Ascending aorta (tissue), 2 donors: ENCODE measurements at regions not wholly inside any gene's neighbourhood (a gene's known extent, or its start where the extent isn't known, plus 50 kb on each side); places are given as distances from the start of the nearest gene placed in this dataset.
"Not testable (repeated sequence)": the region's sequence is repeated elsewhere in the genome, so short reads cannot be mapped to it uniquely, and the experiment has no call there.

Source experiments
- DNase-seq, 2 donors: peaks; one replicate each; pipeline ENCODE4 v3.0.0-alpha.2; 2019; ENCODE audit warnings: low spot score in 2 of 2
- H3K27ac ChIP-seq, 2 donors: fragments of 200-600 bp; sonication (generic); one replicate each; pipeline ENCODE4 v1.5.1; 2016 to 2017; ENCODE audit warnings: mild to moderate bottlenecking in 1 of 2
- H3K27me3 ChIP-seq: fragments of 200-600 bp; sonication (generic); one replicate; pipeline ENCODE4 v1.5.1; 2017
- H3K36me3 ChIP-seq, 2 donors: fragments of 200-600 bp; sonication (generic); one replicate each; pipeline ENCODE4 v1.5.1; 2016
- H3K4me1 ChIP-seq, 2 donors: fragments of 200-600 bp; sonication (generic); one replicate each; pipeline ENCODE4 v1.5.1; 2016 to 2017; ENCODE audit warnings: mild to moderate bottlenecking in 1 of 2
- H3K4me3 ChIP-seq, 2 donors: fragments of 200-600 bp; sonication (generic); one replicate each; pipeline ENCODE4 v1.5.1; 2016 to 2017; ENCODE audit warnings: mild to moderate bottlenecking in 1 of 2
- H3K9me3 ChIP-seq, 2 donors: fragments of 200-600 bp; sonication (generic); one replicate each; pipeline ENCODE4 v1.5.1; 2016
- intact Hi-C: fragments of 100-400 bp; cut with DNase I; formaldehyde crosslinking; loops from one replicate; pipeline ENCODE4 v1.15.1; 2023
- TF ChIP-seq, protein P1 (sequence below), 3 experiments: fragments of 200-600 bp in 2 of 3; fragments of 450-650 bp in 1 of 3; sonication (generic) in 2 of 3; IDR thresholded peaks; one replicate each; pipeline ENCODE4 v1.5.1; 2016 to 2019; ENCODE audit warnings: antibody characterized with exemption in 3 of 3, mild to moderate bottlenecking in 1 of 3, moderate library complexity in 1 of 3

DNA sequence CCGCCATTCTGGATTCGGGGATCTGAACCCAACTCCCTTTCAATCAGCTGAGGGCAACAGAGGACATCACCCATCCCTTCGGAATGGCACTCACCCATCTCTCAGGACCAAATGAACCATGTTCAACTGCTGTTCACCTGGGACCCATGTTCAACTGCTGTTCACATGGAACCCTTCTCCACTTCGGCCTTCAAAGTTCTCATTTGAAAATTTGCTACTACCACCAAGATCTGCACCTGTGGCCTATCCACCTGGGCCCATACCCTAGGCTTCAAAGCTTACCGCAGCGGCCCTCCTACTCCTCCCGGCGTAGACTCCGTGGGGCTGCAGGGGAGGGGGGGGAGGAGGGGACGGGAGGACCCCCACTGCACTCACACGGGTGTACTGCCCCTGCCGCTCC lies 119.2 kb upstream of the ANKRD30BL start:
- H3K4me1 ChIP-seq, result no peaks in the 10 kb centered on the region
- H3K27me3 ChIP-seq, result no peaks in the 10 kb centered on the region
- TF ChIP-seq, protein P1, sequence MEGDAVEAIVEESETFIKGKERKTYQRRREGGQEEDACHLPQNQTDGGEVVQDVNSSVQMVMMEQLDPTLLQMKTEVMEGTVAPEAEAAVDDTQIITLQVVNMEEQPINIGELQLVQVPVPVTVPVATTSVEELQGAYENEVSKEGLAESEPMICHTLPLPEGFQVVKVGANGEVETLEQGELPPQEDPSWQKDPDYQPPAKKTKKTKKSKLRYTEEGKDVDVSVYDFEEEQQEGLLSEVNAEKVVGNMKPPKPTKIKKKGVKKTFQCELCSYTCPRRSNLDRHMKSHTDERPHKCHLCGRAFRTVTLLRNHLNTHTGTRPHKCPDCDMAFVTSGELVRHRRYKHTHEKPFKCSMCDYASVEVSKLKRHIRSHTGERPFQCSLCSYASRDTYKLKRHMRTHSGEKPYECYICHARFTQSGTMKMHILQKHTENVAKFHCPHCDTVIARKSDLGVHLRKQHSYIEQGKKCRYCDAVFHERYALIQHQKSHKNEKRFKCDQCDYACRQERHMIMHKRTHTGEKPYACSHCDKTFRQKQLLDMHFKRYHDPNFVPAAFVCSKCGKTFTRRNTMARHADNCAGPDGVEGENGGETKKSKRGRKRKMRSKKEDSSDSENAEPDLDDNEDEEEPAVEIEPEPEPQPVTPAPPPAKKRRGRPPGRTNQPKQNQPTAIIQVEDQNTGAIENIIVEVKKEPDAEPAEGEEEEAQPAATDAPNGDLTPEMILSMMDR (IDR thresholded peaks at IDR 0.05), result no peak
- H3K4me3 ChIP-seq, result no peak overlapping the region
- no peaks in the 10 kb centered on the region for H3K9me3 ChIP-seq
- H3K36me3 ChIP-seq, result no peaks in the 10 kb centered on the region
- intact Hi-C loops, result no loop called here
- DNase-seq, result no peak
- no peak overlapping the region for H3K27ac ChIP-seq

DNA sequence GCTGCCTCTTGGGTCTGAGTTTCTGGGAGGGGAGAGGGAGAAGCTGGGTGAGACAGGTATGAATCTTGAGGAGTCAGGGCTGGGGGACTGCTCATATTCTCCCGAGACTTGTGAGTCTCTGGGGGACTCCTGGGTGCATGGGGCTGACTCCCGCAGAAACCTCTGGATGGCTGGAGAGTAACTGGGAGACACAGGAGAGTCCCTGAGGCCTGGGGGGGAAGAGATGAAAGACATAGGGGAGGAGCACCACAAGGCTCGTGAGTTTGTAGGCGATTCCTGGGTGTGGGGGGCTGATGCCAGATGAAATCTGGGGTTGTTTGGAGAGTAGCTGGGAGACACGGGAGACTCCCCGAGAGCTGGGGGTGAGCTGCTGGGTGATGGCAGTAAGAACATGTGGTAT lies 120.4 kb upstream of the ANKRD30BL start:
- H3K27ac ChIP-seq, H3K9me3 ChIP-seq, intact Hi-C loops, H3K4me1 ChIP-seq, H3K27me3 ChIP-seq, H3K4me3 ChIP-seq, DNase-seq, H3K36me3 ChIP-seq: not testable (repeated sequence)

DNA sequence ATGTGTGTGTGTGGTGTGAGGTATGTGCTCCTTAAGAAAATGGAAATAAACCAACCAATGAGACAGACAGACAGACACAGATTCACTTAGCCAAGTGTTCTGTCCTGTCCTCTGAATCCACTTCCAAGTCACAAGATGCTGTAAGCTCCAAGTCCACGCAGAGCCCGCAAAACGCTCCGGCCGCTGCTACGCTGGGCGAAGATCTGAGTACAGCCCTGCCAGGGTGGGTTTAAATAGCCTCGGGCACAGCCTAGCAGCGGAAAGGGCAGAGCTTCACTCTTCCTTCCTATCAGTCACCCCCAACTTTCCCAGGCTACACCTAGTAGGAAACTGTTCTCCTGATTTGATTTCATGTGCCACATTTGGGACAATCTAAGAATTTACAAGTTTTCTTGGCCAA lies 121.2 kb upstream of the ANKRD30BL start:
- Histone ChIP-seq H3K27ac (no peak overlapping the region), H3K4me3 (no peak overlapping the region), H3K36me3 (no peaks in the 10 kb centered on the region), H3K4me1 (no peaks in the 10 kb centered on the region), H3K9me3 (no peaks in the 10 kb centered on the region), H3K27me3 (no peaks in the 10 kb centered on the region)
- intact Hi-C loops, result no loop called here
- DNase-seq, result no peak
- TF ChIP-seq, protein P1 (IDR thresholded peaks at IDR 0.05), result no peak

DNA sequence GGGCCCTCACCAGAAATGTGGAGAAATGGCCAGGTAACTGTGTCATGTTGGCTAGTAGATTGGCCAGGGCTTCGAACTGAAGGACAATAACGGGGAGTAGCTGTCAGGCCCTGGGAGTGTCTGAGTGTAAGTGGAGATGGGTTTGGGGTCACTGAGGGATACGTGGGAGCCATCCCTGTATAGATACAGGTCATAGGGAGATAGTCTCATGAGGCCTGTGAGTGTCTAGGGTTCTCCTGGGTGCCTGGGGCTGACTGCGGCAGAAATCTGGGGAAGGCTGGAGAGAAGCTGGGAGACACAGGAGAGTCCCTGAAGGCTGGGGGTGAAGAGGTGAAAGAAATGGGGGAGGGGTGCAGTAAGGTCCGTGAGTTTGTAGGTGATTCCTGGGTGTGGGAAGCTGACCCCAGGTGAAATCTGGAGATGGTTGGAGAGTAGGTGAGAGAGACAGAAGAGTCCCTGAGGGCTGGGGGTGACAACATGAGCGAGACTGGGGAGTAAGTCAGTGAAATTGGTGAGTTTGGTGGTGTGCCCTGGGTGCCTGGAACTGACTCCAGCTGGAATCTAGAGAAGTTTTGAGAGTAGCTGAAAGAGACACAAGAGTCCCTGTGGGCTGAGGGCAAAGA lies 124.6 kb upstream of the ANKRD30BL start:
- H3K36me3 ChIP-seq, H3K4me3 ChIP-seq, DNase-seq, H3K4me1 ChIP-seq, intact Hi-C loops, H3K27ac ChIP-seq, H3K27me3 ChIP-seq, H3K9me3 ChIP-seq: not testable (repeated sequence)

DNA sequence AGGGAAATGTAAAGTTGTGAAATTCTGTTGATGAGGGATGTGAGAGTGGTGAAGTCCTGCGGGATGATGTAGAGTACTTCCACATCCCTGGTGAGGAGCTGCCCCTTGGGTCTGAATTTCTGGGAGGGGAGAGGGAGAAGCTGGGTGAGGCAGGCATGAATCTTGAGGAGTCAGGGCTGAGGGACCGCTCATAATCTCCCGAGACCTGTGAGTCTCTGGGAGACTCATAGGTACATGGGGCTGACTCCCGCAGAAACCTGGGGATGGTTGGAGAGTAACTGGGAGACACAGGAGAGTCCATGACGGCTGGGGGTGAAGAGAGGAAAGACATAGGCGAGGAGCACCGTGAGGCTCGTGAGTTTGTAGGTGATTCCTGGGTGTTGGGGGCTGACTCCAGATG lies 126.2 kb upstream of the ANKRD30BL start:
- H3K36me3 ChIP-seq, H3K27ac ChIP-seq, H3K27me3 ChIP-seq, intact Hi-C loops, H3K9me3 ChIP-seq, H3K4me3 ChIP-seq, H3K4me1 ChIP-seq: not testable (repeated sequence)
- DNase-seq, result peak in 1 of 2 donors; percentile 83

DNA sequence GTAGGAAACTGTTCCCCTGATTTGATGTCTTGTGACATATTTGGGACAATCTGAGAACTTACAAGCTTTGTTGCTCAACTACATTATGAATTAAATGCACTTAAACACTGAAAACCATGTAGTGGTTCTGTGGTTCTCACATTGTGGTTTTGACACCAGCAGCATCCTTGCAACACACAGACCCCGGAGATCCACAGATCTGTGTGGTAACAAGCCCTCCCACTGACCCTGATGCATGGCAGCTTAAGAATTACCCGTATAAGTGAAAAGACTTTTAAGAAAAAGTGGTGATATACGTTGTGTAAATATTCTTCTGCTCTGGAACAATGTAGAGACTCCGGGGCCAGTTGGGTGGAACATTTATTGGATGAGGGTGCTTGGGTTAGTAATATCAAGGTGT lies 127.4 kb upstream of the ANKRD30BL start:
- H3K9me3 ChIP-seq, H3K36me3 ChIP-seq, DNase-seq, H3K4me1 ChIP-seq, H3K27me3 ChIP-seq, intact Hi-C loops, H3K4me3 ChIP-seq, H3K27ac ChIP-seq: not testable (repeated sequence)

DNA sequence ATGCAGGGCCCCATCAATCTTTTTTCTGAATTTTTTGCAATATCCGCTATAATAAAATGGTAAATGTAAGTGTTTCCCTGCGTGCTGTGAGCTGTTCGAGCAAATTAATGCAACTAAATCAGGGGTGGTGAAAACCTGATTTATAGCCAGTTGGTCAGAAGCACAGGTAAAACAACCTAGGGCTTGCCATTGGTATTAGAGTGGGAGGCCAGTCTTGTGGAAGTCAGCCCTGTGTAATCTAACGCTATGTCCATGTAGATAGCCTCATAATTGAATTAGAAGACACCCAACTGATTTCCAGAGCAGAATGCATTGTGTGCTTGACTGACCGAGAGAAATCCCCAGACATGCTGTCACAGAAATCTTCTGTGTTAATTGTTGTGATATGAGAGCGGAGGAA lies 126.8 kb upstream of the GPR39 start:
- H3K27me3 ChIP-seq, H3K9me3 ChIP-seq, intact Hi-C loops, H3K36me3 ChIP-seq, H3K27ac ChIP-seq, H3K4me1 ChIP-seq, H3K4me3 ChIP-seq, DNase-seq: not testable (repeated sequence)

DNA sequence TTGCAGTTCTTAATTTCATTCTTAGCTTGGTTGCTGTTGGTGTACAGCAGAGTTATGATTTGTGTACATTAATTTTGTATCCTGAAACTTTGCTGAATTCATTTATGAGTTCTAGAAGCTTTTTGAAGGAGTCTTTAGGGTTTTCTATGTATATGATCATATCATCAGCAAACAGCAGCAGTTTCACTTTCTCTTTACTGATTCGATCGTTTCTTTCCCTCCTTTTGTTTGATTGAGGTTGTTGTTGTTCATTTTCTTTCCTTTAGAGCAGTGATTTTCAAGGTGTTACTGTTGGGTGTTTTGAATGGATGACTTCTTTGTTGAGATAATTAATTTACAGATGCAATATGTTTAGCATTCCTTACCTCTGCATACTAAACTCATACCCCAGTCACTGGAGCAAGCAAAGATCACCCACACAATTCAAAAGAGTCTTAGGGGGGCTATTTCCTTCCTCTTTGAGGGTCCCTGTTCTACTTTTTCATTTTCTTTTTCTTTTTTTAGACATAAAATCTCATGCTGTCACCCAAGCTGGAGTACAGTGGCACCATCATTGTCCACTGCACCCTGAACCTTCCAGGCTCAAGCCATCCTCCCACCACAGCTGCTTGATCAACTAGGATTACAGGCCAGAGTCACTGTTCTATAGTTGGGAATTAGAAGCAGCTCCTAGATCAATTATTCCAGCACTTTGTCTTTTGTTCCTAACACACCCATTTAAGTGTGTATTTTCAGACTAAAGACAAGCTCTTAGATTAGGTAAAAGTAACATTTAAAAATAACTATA lies 115.8 kb upstream of the GPR39 start:
- H3K36me3 ChIP-seq, H3K4me1 ChIP-seq, H3K27ac ChIP-seq, intact Hi-C loops, DNase-seq, H3K27me3 ChIP-seq, H3K4me3 ChIP-seq, H3K9me3 ChIP-seq: not testable (repeated sequence)
